NB4 (cell line): ENCODE measurements at regions not wholly inside any gene's neighbourhood (a gene's known extent, or its start where the extent isn't known, plus 50 kb on each side); places are given as distances from the start of the nearest gene placed in this dataset.

Source experiments
- CTCF ChIP-seq: IDR thresholded peaks from one replicate; pipeline ENCODE4 v1.5.1; 2012; ENCODE audit warnings: low read depth, low read length
- MAX ChIP-seq: IDR thresholded peaks from 2 replicates; pipeline ENCODE4 v1.6.1; 2011; ENCODE audit warnings: low read depth, low read length
- MYC ChIP-seq: IDR thresholded peaks from 2 replicates; pipeline ENCODE4 v1.6.1; 2011; ENCODE audit warnings: low read depth, low read length
- POLR2A ChIP-seq: IDR thresholded peaks from 2 replicates; pipeline ENCODE4 v1.6.1; 2011; ENCODE audit warnings: mild to moderate bottlenecking; ENCODE audit not compliant: insufficient read length; ENCODE audit errors: extremely low read depth

DNA sequence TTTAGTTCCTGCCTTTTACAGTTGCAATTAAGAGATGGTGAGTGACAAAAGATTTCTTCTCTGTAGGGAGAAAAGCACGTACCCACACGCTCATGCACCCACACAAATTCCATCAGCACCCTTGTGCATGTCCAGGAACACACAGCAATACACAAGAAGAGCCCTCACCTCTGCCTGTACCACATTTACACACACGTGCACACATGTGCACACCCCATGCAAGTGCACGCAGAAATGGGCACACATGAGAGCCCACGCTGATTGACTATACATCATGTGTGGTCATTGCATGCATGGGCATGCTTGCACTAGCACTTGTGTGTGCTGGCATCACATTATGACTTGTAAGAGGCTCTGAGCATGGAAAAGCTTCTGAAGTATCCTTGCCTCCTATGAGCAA lies 70.5 kb downstream of the SERPINA3 start:
- TF ChIP-seq CTCF (no peak), POLR2A (no peak), MAX (no peak), MYC (no peak)
